Ammon's horn (tissue), 1 donor: ENCODE measurements at regions not wholly inside any gene's neighbourhood (a gene's known extent, or its start where the extent isn't known, plus 50 kb on each side); places are given as distances from the start of the nearest gene placed in this dataset.

Experiments used
- DNase-seq: peaks from one replicate; pipeline ENCODE4 v3.0.0-alpha.2; 2016; ENCODE audit warnings: low spot score

DNA sequence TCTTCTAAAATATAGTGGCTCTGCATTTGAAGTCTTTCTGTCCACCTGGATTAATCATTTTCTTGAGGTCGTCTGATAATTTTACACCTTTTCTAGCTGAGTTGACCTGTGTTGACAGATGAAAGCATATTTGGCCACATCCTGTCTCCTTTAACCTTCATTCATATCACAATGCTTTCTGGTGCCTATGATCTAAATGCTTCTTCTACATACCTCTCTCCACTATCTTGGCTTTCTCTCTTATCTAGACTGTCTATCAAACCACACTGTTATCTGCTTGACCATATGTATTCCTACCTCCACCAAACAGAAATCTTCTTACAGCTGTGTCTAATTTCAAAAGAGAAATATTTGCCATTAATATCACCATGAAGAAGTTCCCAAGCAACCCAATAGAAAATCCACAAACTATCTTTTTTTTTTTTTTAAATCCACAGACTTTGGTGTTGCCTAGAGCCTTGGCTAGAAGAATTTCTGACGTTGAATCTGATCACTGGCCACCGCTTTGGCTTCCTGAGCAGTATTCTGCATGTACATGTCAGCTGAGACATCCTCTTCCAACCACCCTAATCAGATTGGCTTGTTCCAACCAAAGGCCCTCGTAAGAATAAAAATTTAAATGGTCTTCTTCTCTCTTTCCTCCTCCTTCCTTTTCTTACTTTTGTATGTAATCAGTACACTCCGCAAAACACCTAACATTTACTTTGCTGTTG, 66.3 kb upstream of the SP4 start:
- DNase-seq: no peak

GRCh38 chr7:21364801-21365271, 63.0 kb upstream of the SP4 start:
- no peak for DNase-seq

DNA sequence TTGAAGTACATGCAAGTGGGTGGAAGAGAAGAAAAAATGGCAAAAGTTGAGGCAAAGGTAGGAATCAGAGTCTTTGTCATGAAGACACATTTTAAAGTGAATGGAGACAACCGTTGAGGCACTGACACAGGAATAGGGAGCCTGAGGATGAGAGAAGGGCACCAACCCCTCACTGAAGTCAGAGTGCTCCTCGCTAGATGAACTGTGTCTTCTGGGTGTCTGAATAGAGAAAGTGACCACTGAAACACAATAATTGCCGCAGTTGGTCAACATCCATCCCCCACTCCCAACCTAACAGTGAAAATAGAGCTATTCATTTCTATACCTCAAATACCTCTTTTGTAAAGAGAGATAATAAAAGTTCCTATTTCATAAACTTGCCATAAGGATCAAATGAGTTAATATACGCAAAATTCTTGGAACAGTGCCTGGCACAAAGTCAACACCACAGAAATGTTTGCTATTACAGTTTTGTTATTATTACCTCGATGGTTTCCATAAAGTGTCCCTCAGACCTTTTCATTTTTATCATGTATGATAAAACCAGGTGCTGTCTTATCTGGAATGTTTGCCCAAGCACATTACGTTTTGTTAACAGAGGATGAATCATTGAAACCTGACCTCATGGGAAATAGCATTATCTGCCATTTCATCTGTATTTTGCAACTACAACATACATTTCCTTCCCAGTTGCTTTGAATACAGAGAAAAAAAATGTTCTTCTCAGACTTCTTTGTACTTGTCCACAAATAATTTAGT, 61.8 kb upstream of the SP4 start:
- DNase-seq: no peak

- no peak for DNase-seq
Measured at GRCh38 chr7:21367081-21367480, 60.8 kb upstream of the SP4 start.

DNA sequence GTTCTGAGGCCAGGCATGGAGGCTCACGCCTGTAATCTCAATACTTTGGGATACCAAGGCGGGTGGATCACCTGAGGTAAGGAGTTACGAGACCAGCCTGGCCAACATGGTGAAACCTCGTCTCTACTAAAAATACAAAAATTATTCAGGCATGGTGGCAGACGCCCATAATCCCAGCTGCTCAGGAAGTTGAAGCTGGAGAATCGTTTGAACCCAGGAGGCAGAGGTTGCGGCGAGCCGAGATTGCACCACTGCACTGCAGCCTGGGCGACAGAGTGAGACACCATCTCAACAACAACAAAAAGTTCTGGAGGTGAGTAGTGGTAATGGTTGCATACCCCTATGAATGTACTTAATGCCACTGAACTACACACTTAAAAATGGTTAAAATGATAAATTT, 60.3 kb upstream of the SP4 start:
- no peak for DNase-seq

DNA sequence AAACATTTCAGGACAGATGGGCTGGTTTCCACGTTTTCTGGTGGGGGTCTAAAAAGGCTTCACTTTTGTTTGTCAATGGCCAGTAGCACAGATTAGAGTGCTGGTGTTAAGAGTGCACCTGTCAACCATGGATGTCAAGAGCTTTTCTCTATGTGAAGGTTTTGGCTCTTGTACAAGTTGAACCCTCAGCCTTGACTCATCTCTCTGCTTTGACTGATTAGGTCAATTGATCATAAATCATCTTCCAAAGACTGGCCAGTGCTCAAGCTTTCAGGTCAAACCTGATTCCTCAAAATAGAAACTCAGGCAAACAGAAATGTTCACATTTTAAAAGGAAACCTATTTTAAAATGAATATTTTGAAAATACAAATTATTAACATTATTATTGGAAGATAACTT, 59.6 kb upstream of the SP4 start:
- no peak for DNase-seq

DNA sequence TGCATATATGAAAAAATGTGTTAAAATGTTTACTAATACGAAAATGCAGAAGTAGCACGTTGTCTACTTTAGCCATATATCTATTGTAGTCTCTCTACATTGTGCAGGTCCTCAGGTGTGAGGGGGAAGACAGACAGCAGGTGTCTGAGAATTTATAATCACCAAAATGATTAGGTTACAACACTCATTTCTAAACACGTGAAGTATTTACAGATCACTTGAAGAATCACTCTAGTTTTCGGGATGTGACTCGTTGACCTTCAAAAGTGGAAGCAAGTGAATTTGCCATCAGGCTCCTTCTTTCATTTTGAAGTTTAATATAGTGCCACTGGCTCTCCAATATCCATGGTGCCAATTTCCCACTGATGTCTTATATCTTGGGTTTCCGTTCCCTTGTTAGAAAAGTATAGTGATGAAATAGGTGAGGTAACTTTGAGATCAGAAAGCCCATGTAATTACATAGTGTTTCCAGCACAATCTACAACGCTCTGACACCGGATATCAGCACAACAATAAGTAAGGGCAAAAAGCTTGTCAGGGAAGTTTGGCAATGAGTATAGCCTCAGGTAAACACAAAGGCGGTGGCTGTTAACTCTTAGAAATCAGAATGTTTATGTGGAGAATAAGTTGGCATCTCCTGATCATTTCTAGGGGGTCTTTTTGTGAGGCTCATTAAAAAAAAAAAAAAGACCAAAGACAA, 57.5 kb upstream of the SP4 start:
- no peak for DNase-seq

DNA sequence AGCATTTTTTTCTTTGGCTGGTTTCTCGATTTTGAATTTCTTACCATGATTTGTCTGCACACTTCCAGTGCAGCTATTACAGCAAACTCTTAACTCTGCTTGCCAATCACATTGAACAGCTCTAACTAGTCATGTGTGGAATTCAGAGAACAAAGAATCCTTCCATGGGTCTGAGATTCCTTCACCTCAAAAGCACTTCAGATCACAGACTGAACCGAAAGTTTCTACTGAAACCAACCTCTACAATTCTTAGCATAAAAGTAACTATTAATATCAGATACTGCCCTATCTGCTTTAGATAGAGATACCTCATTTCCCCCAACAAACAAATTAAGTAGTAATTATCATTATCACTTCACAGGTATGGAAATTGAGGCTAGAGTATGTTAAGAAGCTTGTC, 56.5 kb upstream of the SP4 start:
- no peak for DNase-seq

GRCh38 chr7:21373031-21373430, 54.9 kb upstream of the SP4 start:
- DNase-seq: no peak

DNA sequence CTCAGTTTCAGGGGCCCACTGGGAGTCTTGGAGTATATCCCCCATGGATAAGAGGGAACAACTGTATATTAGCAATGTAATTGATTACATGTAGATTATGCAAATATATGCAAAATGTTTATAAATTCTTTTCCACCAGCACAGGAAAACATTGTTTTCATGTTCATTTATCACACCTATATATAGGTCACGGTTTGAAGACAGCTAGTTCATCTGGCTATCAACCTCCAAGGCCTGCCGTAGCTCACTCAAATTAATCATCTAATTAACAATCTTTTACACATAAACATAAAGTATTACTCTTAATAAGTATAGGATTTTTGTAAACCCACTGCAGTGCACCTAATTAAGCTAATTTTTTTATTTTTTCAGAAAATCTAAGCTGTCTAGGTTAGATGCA, 53.7 kb upstream of the SP4 start:
- no peak for DNase-seq

GRCh38 chr7:21377545-21377944, 50.3 kb upstream of the SP4 start:
- DNase-seq: no peak
